Neural cell (in vitro differentiated cells): ENCODE measurements at regions not wholly inside any gene's neighbourhood (a gene's known extent, or its start where the extent isn't known, plus 50 kb on each side); places are given as distances from the start of the nearest gene placed in this dataset.

ENCODE experiments used
- H2AFZ ChIP-seq: fragments of 200-600, 300-800 bp; sonication (generic), shearing (Covaris generic); 2 replicates; pipeline ENCODE4 v1.6.0; 2014; ENCODE audit warnings: low read depth, mild to moderate bottlenecking, antibody characterized with exemption, low read length, moderate library complexity
- H3F3A ChIP-seq: fragments of 200-600 bp; shearing (Covaris generic); 2 replicates; pipeline ENCODE4 v1.6.1; 2016; ENCODE audit warnings: mild to moderate bottlenecking, moderate library complexity, mixed read lengths, antibody characterized with exemption, low read length; ENCODE audit not compliant: insufficient read depth, poor library complexity, severe bottlenecking
- H3K27ac ChIP-seq: fragments of 200-600, 300-800 bp; sonication (generic), shearing (Covaris generic); 2 replicates; pipeline ENCODE4 v1.5.1; 2014; ENCODE audit warnings: mild to moderate bottlenecking, low read length, moderate library complexity
- H3K27me3 ChIP-seq: fragments of 300-800, 200-600 bp; sonication (generic), shearing (Covaris generic); 2 replicates; pipeline ENCODE4 v1.6.0; 2014; ENCODE audit warnings: mild to moderate bottlenecking, low read depth, low read length, moderate library complexity; ENCODE audit not compliant: insufficient read depth
- H3K36me3 ChIP-seq: fragments of 300-800, 200-600 bp; sonication (generic), shearing (Covaris generic); 2 replicates; pipeline ENCODE4 v1.5.1; 2014; ENCODE audit warnings: mild to moderate bottlenecking, antibody characterized with exemption, low read length, moderate library complexity; ENCODE audit not compliant: insufficient read depth
- H3K4me2 ChIP-seq: fragments of 300-800, 200-600 bp; sonication (generic), shearing (Covaris generic); 2 replicates; pipeline ENCODE4 v1.6.0; 2014; ENCODE audit warnings: mild to moderate bottlenecking, low read length
- H3K4me3 ChIP-seq: fragments of 300-800, 200-600 bp; sonication (generic), shearing (Covaris generic); 2 replicates; pipeline ENCODE4 v1.5.1; 2014; ENCODE audit warnings: mild to moderate bottlenecking, low read length, moderate library complexity
- H3K79me2 ChIP-seq: fragments of 200-600 bp; shearing (Covaris generic); replicated peaks from 2 replicates; pipeline ENCODE4 v1.6.0; 2014; ENCODE audit warnings: mild to moderate bottlenecking, low read length, moderate library complexity; ENCODE audit not compliant: insufficient read depth
- H3K9ac ChIP-seq: fragments of 300-800, 200-600 bp; sonication (generic), shearing (Covaris generic); 2 replicates; pipeline ENCODE4 v1.6.1; 2016; ENCODE audit warnings: mild to moderate bottlenecking, low read length, mixed read lengths
- H3K9me2 ChIP-seq: fragments of 200-600 bp; shearing (Covaris generic); 2 replicates; pipeline ENCODE4 v1.6.1; 2016; ENCODE audit warnings: mild to moderate bottlenecking, low read length, mixed read lengths; ENCODE audit not compliant: insufficient read depth
- H3K9me3 ChIP-seq: fragments of 200-600, 300-800 bp; sonication (generic), shearing (Covaris generic); 2 replicates; pipeline ENCODE4 v1.6.1; 2016; ENCODE audit warnings: mild to moderate bottlenecking, mixed run types, low read length, moderate library complexity, mixed read lengths
- H4K20me1 ChIP-seq: fragments of 200-600 bp; shearing (Covaris generic); 2 replicates; pipeline ENCODE4 v1.6.1; 2016; ENCODE audit warnings: mild to moderate bottlenecking, mixed run types; ENCODE audit not compliant: insufficient read depth
- CTCF ChIP-seq: fragments of 450-650 bp; IDR thresholded peaks from 2 replicates; pipeline ENCODE4 v1.5.1; 2014; ENCODE audit warnings: antibody characterized with exemption, mild to moderate bottlenecking, moderate library complexity; ENCODE audit not compliant: poor library complexity, severe bottlenecking
- EP300 ChIP-seq: fragments of 450-650 bp; conservative IDR thresholded peaks from 2 replicates; pipeline ENCODE4 v1.6.1; 2014; ENCODE audit warnings: antibody characterized with exemption, mild to moderate bottlenecking, moderate library complexity; ENCODE audit not compliant: poor library complexity, severe bottlenecking
- EZH2 ChIP-seq: fragments of 200-600, 300-800 bp; shearing (Covaris generic), sonication (generic); IDR thresholded peaks from 2 replicates; pipeline ENCODE4 v1.6.1; 2014; ENCODE audit warnings: antibody characterized with exemption, low read length, borderline replicate concordance, mild to moderate bottlenecking; ENCODE audit not compliant: insufficient read depth, poor library complexity, severe bottlenecking
- MXI1 ChIP-seq: fragments of 450-650 bp; conservative IDR thresholded peaks from 2 replicates; pipeline ENCODE4 v1.6.1; 2014; ENCODE audit warnings: antibody characterized with exemption, mild to moderate bottlenecking; ENCODE audit not compliant: poor library complexity, severe bottlenecking
- POLR2AphosphoS5 ChIP-seq: IDR thresholded peaks from 2 replicates; pipeline ENCODE4 v1.6.1; 2012
- RAD21 ChIP-seq: fragments of 450-650 bp; conservative IDR thresholded peaks from 2 replicates; pipeline ENCODE4 v1.6.1; 2014; ENCODE audit warnings: antibody characterized with exemption, mild to moderate bottlenecking, moderate library complexity
- REST ChIP-seq: IDR thresholded peaks from 2 replicates; pipeline ENCODE4 v1.6.1; 2012; ENCODE audit warnings: borderline replicate concordance
- SMC3 ChIP-seq: fragments of 450-650 bp; conservative IDR thresholded peaks from 2 replicates; pipeline ENCODE4 v1.6.1; 2014; ENCODE audit warnings: antibody characterized with exemption, mild to moderate bottlenecking, moderate library complexity; ENCODE audit not compliant: poor library complexity
- TAF1 ChIP-seq: IDR thresholded peaks from 2 replicates; pipeline ENCODE4 v1.6.1; 2012; ENCODE audit warnings: low read depth

GRCh38 chr1:182128502-182128901 is 67.0 kb upstream of the ZNF648 start:
- Histone ChIP-seq H3K9ac (no peak overlapping the region), H3K4me2 (no peak overlapping the region), H3K9me2 (no peaks in the 10 kb centered on the region), H3K4me3 (no peak overlapping the region), H3K27me3 (no peaks in the 10 kb centered on the region), H2AFZ (no peak overlapping the region), H3F3A (no peaks in the 10 kb centered on the region), H3K9me3 (no peaks in the 10 kb centered on the region), H3K36me3 (no peaks in the 10 kb centered on the region), H3K27ac (no peak overlapping the region), H4K20me1 (no peaks in the 10 kb centered on the region), H3K79me2 (no peaks in the 10 kb centered on the region)
- TF ChIP-seq POLR2AphosphoS5 (no peak), SMC3 (no peak), RAD21 (no peak), MXI1 (no peak), CTCF (no peak), REST (no peak), EP300 (no peak), TAF1 (no peak), EZH2 (no peak)

GRCh38 chr1:182127656-182128055 is 66.1 kb upstream of the ZNF648 start:
- TF ChIP-seq REST (no peak), SMC3 (no peak), TAF1 (no peak), CTCF (no peak), POLR2AphosphoS5 (no peak), EP300 (no peak), MXI1 (no peak), EZH2 (no peak), RAD21 (no peak)
- no peak overlapping the region for H3K27ac ChIP-seq
- H3F3A ChIP-seq, result no peaks in the 10 kb centered on the region
- H3K36me3 ChIP-seq, result no peaks in the 10 kb centered on the region
- no peaks in the 10 kb centered on the region for H3K9me2 ChIP-seq
- no peak overlapping the region for H3K9ac ChIP-seq
- no peak overlapping the region for H3K4me3 ChIP-seq
- no peaks in the 10 kb centered on the region for H3K9me3 ChIP-seq
- H3K79me2 ChIP-seq, result no peaks in the 10 kb centered on the region
- no peak overlapping the region for H2AFZ ChIP-seq
- no peak overlapping the region for H3K4me2 ChIP-seq
- H4K20me1 ChIP-seq, result no peaks in the 10 kb centered on the region
- no peaks in the 10 kb centered on the region for H3K27me3 ChIP-seq
